ENCODE measurements at regions not wholly inside any gene's neighbourhood (a gene's known extent, or its start where the extent isn't known, plus 50 kb on each side); places are given as distances from the start of the nearest gene placed in this dataset.
"Not testable (repeated sequence)": the region's sequence is repeated elsewhere in the genome, so short reads cannot be mapped to it uniquely, and the experiment has no call there.

- in situ Hi-C loops (cut with HindIII; ENCODE audit: low pct_unique_long_range_greater_than_20kb, low sequenced_read_pairs), result no loop called here
- no peak for TF ChIP-seq JUND (IDR thresholded peaks at IDR 0.05; ENCODE audit: low read depth)
- DNase-seq (ENCODE audit: low read depth in 1 of 2, low spot score in 1 of 2), result no peak
Measured at GRCh38 chr3:137191951-137192350, 234.2 kb downstream of the IL20RB start.

DNA sequence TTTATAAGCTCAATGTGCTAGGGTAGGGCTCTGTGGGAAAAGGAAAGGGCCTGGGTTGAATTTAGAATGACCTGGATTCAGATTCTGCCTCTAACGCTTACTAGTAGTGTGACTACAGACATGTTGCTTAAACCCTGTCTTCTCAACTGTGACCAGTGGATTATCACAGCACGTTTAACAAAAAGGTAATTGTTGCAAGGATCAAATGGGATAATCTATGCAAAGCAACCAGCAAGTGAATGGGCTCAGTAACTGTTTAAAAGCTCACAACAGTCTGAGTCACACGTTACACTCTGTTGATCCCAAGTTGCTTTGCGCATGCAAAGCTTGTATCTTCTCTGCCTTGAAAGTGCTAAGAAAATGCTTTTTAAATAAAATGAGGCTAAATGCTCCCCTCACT, 236.5 kb downstream of the IL20RB start:
- in situ Hi-C loops (cut with HindIII; ENCODE audit: low pct_unique_long_range_greater_than_20kb, low sequenced_read_pairs), result no loop called here
- TF ChIP-seq JUND (IDR thresholded peaks at IDR 0.05; ENCODE audit: low read depth), result no peak
- DNase-seq (ENCODE audit: low read depth in 1 of 2, low spot score in 1 of 2), result no peak

DNA sequence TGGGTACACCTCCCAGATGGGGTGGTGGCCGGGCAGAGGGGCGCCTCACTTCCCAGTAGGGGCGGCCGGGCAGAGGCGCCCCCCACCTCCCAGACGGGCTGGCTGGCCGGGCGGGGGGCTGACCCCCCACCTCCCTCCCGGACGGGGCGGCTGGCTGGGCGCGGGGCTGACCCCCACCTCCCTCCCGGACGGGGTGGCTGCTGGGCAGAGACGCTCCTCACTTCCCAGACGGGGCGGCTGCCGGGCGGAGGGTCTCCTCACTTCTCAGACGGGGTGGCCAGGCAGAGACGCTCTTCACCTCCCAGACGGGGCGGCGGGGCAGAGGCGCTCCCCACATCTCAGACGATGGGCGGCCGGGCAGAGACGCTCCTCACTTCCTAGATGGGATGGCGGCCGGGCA, 240.6 kb downstream of the IL20RB start:
- DNase-seq (ENCODE audit: low read depth in 1 of 2, low spot score in 1 of 2); in situ Hi-C loops (cut with HindIII; ENCODE audit: low pct_unique_long_range_greater_than_20kb, low sequenced_read_pairs): not testable (repeated sequence)

GRCh38 chr3:137199678-137200077, 241.9 kb downstream of the IL20RB start:
- no peak for TF ChIP-seq JUND (IDR thresholded peaks at IDR 0.05; ENCODE audit: low read depth)
- in situ Hi-C loops (cut with HindIII; ENCODE audit: low pct_unique_long_range_greater_than_20kb, low sequenced_read_pairs), result no loop called here
- no peak for DNase-seq (ENCODE audit: low read depth in 1 of 2, low spot score in 1 of 2)

DNA sequence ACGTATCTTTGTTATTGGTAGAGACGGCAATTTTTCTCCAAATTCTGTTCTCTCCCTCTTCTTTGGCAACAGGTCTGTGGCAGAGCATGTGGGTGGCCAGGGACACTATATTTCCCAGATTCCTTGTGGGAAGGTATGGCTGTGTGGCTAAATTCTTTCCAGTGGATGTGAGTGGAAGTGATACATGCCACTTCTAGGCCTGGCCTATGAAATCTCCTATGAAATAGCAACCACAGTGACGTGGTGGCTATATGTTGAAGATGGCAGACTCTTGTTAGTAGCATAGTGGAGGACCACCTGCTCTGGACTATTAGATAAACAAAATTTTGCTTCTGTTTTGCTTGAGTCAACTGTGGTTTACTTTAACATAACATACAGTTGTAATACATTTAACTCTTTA, 243.3 kb downstream of the IL20RB start:
- TF ChIP-seq JUND (IDR thresholded peaks at IDR 0.05; ENCODE audit: low read depth), result no peak
- in situ Hi-C loops (cut with HindIII; ENCODE audit: low pct_unique_long_range_greater_than_20kb, low sequenced_read_pairs), result no loop called here
- no peak for DNase-seq (ENCODE audit: low read depth in 1 of 2, low spot score in 1 of 2)

DNA sequence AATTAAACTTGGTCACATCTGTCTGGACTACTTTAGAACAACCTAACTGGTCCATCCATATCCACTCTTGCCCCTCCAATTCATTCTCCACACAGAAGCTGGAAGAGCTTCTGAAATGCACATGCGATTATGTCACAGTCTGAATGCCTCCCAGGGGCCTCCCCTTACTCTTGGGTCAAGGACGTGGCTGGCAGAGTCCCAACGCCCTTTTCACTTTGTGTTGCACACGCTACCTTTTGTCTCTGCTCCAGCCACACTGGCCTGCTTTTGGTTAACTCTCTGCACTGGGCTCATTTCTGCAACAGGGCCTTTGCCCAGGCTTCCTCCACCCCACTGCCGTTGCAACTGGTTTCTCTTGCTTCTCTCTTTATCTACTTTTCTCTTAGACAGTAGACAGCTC, 245.2 kb downstream of the IL20RB start:
- in situ Hi-C loops (cut with HindIII; ENCODE audit: low pct_unique_long_range_greater_than_20kb, low sequenced_read_pairs), result no loop called here
- TF ChIP-seq JUND (IDR thresholded peaks at IDR 0.05; ENCODE audit: low read depth), result no peak
- no peak for DNase-seq (ENCODE audit: low read depth in 1 of 2, low spot score in 1 of 2)

DNA sequence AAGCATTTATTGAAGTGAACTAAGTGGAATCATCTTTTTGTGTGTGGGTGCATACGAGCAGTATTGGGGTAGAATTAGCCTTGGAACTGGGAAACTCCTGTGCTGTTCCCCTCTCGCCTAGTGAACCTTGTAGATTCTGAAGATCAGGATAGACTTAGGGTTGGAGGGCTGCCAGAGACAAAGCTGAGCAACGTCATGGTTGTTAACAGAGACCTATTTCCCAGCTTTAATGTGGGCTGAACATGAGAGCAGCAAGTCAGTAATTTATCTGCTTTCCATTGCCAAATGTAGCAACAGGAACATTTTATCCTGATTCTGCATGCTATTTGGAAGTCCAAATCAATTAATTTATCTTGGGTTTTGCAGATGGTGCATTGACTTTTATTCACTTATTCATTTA, 246.6 kb downstream of the IL20RB start:
- TF ChIP-seq JUND (IDR thresholded peaks at IDR 0.05; ENCODE audit: low read depth), result no peak
- in situ Hi-C loops (cut with HindIII; ENCODE audit: low pct_unique_long_range_greater_than_20kb, low sequenced_read_pairs), result no loop called here
- no peak for DNase-seq (ENCODE audit: low read depth in 1 of 2, low spot score in 1 of 2)

GRCh38 chr3:137205394-137206045, 247.7 kb downstream of the IL20RB start:
- in situ Hi-C loops (cut with HindIII; ENCODE audit: low pct_unique_long_range_greater_than_20kb, low sequenced_read_pairs), result no loop called here
- peak; percentile 37 to 47 for DNase-seq (ENCODE audit: low read depth in 1 of 2, low spot score in 1 of 2)
- TF ChIP-seq JUND (IDR thresholded peaks at IDR 0.05; ENCODE audit: low read depth), result 0 out of 2 replicates have a peak, but pooled peaks have one; percentile 42

- no peak for DNase-seq (ENCODE audit: low read depth in 1 of 2, low spot score in 1 of 2)
- TF ChIP-seq JUND (IDR thresholded peaks at IDR 0.05; ENCODE audit: low read depth), result no peak
- in situ Hi-C loops (cut with HindIII; ENCODE audit: low pct_unique_long_range_greater_than_20kb, low sequenced_read_pairs), result no loop called here
Measured at GRCh38 chr3:137207616-137208015, 249.8 kb downstream of the IL20RB start.

- DNase-seq (ENCODE audit: low read depth in 1 of 2, low spot score in 1 of 2), result no peak
- no peak for TF ChIP-seq JUND (IDR thresholded peaks at IDR 0.05; ENCODE audit: low read depth)
- in situ Hi-C loops (cut with HindIII; ENCODE audit: low pct_unique_long_range_greater_than_20kb, low sequenced_read_pairs), result no loop called here
Measured at GRCh38 chr3:137217733-137218132, 259.9 kb downstream of the IL20RB start.

GRCh38 chr3:137219801-137220445, 262.1 kb downstream of the IL20RB start:
- no peak for TF ChIP-seq JUND (IDR thresholded peaks at IDR 0.05; ENCODE audit: low read depth)
- no peak for DNase-seq (ENCODE audit: low read depth in 1 of 2, low spot score in 1 of 2)
- in situ Hi-C loops (cut with HindIII; ENCODE audit: low pct_unique_long_range_greater_than_20kb, low sequenced_read_pairs), result no loop called here

- TF ChIP-seq JUND (IDR thresholded peaks at IDR 0.05; ENCODE audit: low read depth), result no peak
- in situ Hi-C loops (cut with HindIII; ENCODE audit: low pct_unique_long_range_greater_than_20kb, low sequenced_read_pairs), result no loop called here
- DNase-seq (ENCODE audit: low read depth in 1 of 2, low spot score in 1 of 2), result no peak
Measured at GRCh38 chr3:137222736-137223225, 265.0 kb downstream of the IL20RB start.

- TF ChIP-seq JUND (IDR thresholded peaks at IDR 0.05; ENCODE audit: low read depth), result no peak
- no peak for DNase-seq (ENCODE audit: low read depth in 1 of 2, low spot score in 1 of 2)
- in situ Hi-C loops (cut with HindIII; ENCODE audit: low pct_unique_long_range_greater_than_20kb, low sequenced_read_pairs), result no loop called here
Measured at GRCh38 chr3:137224464-137224863, 266.7 kb downstream of the IL20RB start.

Measured in T47D (cell line).